A549 (cell line): ENCODE measurements at regions not wholly inside any gene's neighbourhood (a gene's known extent, or its start where the extent isn't known, plus 50 kb on each side); places are given as distances from the start of the nearest gene placed in this dataset.

Experiments used
- ATAC-seq, 2 experiments: fragments of 200-7000 bp in 1 of 2; fragments of >200 bp in 1 of 2; cut with Nextera tagmentation in 1 of 2; cut with Tn5 transposase in 1 of 2; 3 replicates each; pipeline versions ENCODE4 v1.8.0 to v1.9.1; 2018 to 2020; ENCODE audit warnings: mild to moderate bottlenecking in 1 of 2, moderate library complexity in 1 of 2
- CTCF ChIA-PET: fragments of 300-600 bp; sonication (Branson Sonifier 250); formaldehyde crosslinking; extraction: SDS; loops from one replicate; lab custom pipeline; 2021; ENCODE audit warnings: antibody characterized with exemption, inconsistent platforms; lab: Yijun Ruan, JAX
- POLR2A ChIA-PET: fragments of 350-600 bp; formaldehyde crosslinking; extraction: SDS; loops from one replicate; lab custom pipeline; 2021; ENCODE audit warnings: antibody characterized with exemption, inconsistent platforms; lab: Yijun Ruan, JAX
- DNase-seq, 2 experiments: peaks; one replicate each; pipeline versions ENCODE4 v3.0.0 to v3.0.0-alpha.2; 2011 to 2016; ENCODE audit warnings: low read depth in 1 of 2, low spot score in 1 of 2
- FAIRE-seq: peaks from 2 replicates; lab custom pipeline; 2011; peaks lifted over from hg19 to GRCh38; lab: Jason Lieb, UNC
- H3K27ac ChIP-seq, 2 experiments: fragments of >200 bp; sonication (Bioruptor Twin); formaldehyde crosslinking; 3 replicates each; pipeline ENCODE4 v1.5.1; 2016 to 2017
- H3K4me1 ChIP-seq: fragments of >200 bp; sonication (Bioruptor Twin); formaldehyde crosslinking; 3 replicates; pipeline ENCODE4 v1.6.1; 2016
- H3K4me2 ChIP-seq: fragments of >200 bp; sonication (Bioruptor Twin); formaldehyde crosslinking; 3 replicates; pipeline ENCODE4 v1.6.1; 2016
- H3K4me3 ChIP-seq: fragments of >200 bp; sonication (Bioruptor Twin); formaldehyde crosslinking; 3 replicates; pipeline ENCODE4 v1.5.1; 2016
- H3K9me3 ChIP-seq: fragments of >200 bp; sonication (Bioruptor Twin); formaldehyde crosslinking; 3 replicates; pipeline ENCODE4 v1.6.1; 2016
- ATOH8 ChIP-seq: fragments of 250-450 bp; sonication (Bioruptor Pico); IDR thresholded peaks from 2 replicates; pipeline ENCODE4 v1.5.0; 2020; ENCODE audit warnings: low read depth, mild to moderate bottlenecking, moderate library complexity
- BCL3 ChIP-seq: fragments of >200 bp; sonication (Bioruptor Twin); formaldehyde crosslinking; IDR thresholded peaks from 3 replicates; pipeline ENCODE4 v1.6.1; 2016
- CBX2 ChIP-seq: fragments of 200-600 bp; sonication (generic); IDR thresholded peaks from 2 replicates; pipeline ENCODE4 v1.6.1; 2016; ENCODE audit warnings: low read depth, mild to moderate bottlenecking, borderline replicate concordance
- CEBPB ChIP-seq, 2 experiments: fragments of >200 bp in 1 of 2; sonication (Bioruptor Twin) in 1 of 2; formaldehyde crosslinking in 1 of 2; IDR thresholded peaks; 2 replicates each; pipeline ENCODE4 v1.6.1; 2012 to 2016
- CHD2 ChIP-seq: fragments of 150-350 bp; IDR thresholded peaks from 2 replicates; pipeline ENCODE4 v1.6.1; 2014; ENCODE audit warnings: low read length; ENCODE audit not compliant: partially characterized antibody
- CTCF ChIP-seq: fragments of >200 bp; sonication (Bioruptor Twin); formaldehyde crosslinking; IDR thresholded peaks from 3 replicates; pipeline ENCODE4 v1.5.1; 2016
- ESRRA ChIP-seq: fragments of 150-350 bp; IDR thresholded peaks from 2 replicates; pipeline ENCODE4 v1.6.1; 2014; ENCODE audit warnings: mild to moderate bottlenecking, low read length, borderline replicate concordance
- GATA3 ChIP-seq: IDR thresholded peaks from 2 replicates; pipeline ENCODE4 v1.6.1; 2012; ENCODE audit warnings: borderline replicate concordance
- HDAC2 ChIP-seq: fragments of 200-600 bp; sonication (generic); IDR thresholded peaks from 2 replicates; pipeline ENCODE4 v1.6.1; 2016
- HMGXB4 ChIP-seq: fragments of 250-450 bp; sonication (Bioruptor Pico); IDR thresholded peaks from 2 replicates; pipeline ENCODE4 v1.5.0; 2021; ENCODE audit warnings: mild to moderate bottlenecking, moderate library complexity, borderline replicate concordance
- HOXA7 ChIP-seq: fragments of 250-450 bp; sonication (Bioruptor Pico); IDR thresholded peaks from 2 replicates; pipeline ENCODE4 v1.5.0; 2020; ENCODE audit warnings: mild to moderate bottlenecking, moderate library complexity
- HOXB13 ChIP-seq: fragments of 250-450 bp; sonication (Bioruptor Pico); IDR thresholded peaks from 2 replicates; pipeline ENCODE4 v1.5.0; 2020; ENCODE audit warnings: low read depth, mild to moderate bottlenecking, moderate library complexity
- HOXB5 ChIP-seq: fragments of 250-450 bp; sonication (Bioruptor Pico); IDR thresholded peaks from 2 replicates; pipeline ENCODE4 v1.5.0; 2020; ENCODE audit warnings: mild to moderate bottlenecking, moderate library complexity
- JUNB ChIP-seq: fragments of >200 bp; sonication (Bioruptor Twin); formaldehyde crosslinking; IDR thresholded peaks from 2 replicates; pipeline ENCODE4 v1.6.1; 2016
- MAX ChIP-seq: IDR thresholded peaks from 2 replicates; pipeline ENCODE4 v1.6.1; 2012
- MYC ChIP-seq: IDR thresholded peaks from 2 replicates; pipeline ENCODE4 v1.6.1; 2012; ENCODE audit warnings: mild to moderate bottlenecking, inconsistent platforms, low read length, improper control_type of control experiment, borderline replicate concordance
- NR3C1 ChIP-seq: fragments of >200 bp; sonication (Bioruptor Twin); formaldehyde crosslinking; IDR thresholded peaks from 3 replicates; pipeline ENCODE4 v1.6.1; 2017
- PBX3 ChIP-seq: IDR thresholded peaks from 2 replicates; pipeline ENCODE4 v1.6.1; 2012
- RAD21 ChIP-seq, 2 experiments: fragments of >200 bp in 1 of 2; sonication (Bioruptor Twin) in 1 of 2; formaldehyde crosslinking in 1 of 2; IDR thresholded peaks in 1 of 2; conservative IDR thresholded peaks in 1 of 2; 2 replicates in 1 of 2; 3 replicates in 1 of 2; pipeline ENCODE4 v1.6.1; 2012 to 2018; ENCODE audit warnings: inconsistent platforms in 1 of 2
- REST ChIP-seq: fragments of 200-600 bp; sonication (generic); IDR thresholded peaks from 2 replicates; pipeline ENCODE4 v1.6.1; 2016; ENCODE audit warnings: antibody characterized with exemption, mild to moderate bottlenecking, moderate library complexity
- SREBF2 ChIP-seq: fragments of 450-650 bp; IDR thresholded peaks from 2 replicates; pipeline ENCODE4 v1.6.1; 2014; ENCODE audit warnings: mild to moderate bottlenecking, moderate library complexity
- WGBS: methylation state at CpG from one replicate; pipeline ENCODE4 v1.1.6; 2017; ENCODE audit errors: missing lambda C conversion rate; 5-methylcytosine and 5-hydroxymethylcytosine counted together

GRCh38 chr2:129192841-129193253 is 786.6 kb upstream of the RAB6C start (continued):
- TF ChIP-seq PBX3 = no peak
- TF ChIP-seq CTCF = no peak
- no peak for TF ChIP-seq CEBPB (IDR thresholded peaks at IDR 0.05)

- WGBS = 2% methylated on average over 4 of the region's 4 CpGs
- TF ChIP-seq MYC (no peak), HOXB13 (CRISPR knock-in tag) (no peak), REST (no peak), CBX2 (no peak), HMGXB4 (CRISPR knock-in tag) (no peak), HOXB5 (no peak), RAD21 (conservative IDR thresholded peaks at IDR 0.05 in 1 of 2, IDR thresholded peaks at IDR 0.05 in 1 of 2) (0 out of 5 replicates have a peak, but pooled peaks of 1 of the 2 experiments have one; percentile 10)
- TF ChIP-seq, all 56 proteins: peak for 1
- ATAC-seq = no peak
- no peak for FAIRE-seq
- H3K9me3 ChIP-seq = no peaks in the 10 kb centered on the region
- peak in 1 of 2 experiments; percentile 10 for DNase-seq
- H3K4me1 ChIP-seq = no peaks in the 10 kb centered on the region
- no peak overlapping the region for H3K4me3 ChIP-seq
- POLR2A ChIA-PET = no interaction called here
- CTCF ChIA-PET = no interaction called here
- H3K27ac ChIP-seq = no peak overlapping the region
- H3K4me2 ChIP-seq = no peak overlapping the region
Observed at GRCh38 chr2:129193961-129194360, 785.5 kb upstream of the RAB6C start.

- TF ChIP-seq MAX = no peak
- TF ChIP-seq NR3C1 = no peak
- no peak for TF ChIP-seq HOXA7
- no peak for TF ChIP-seq BCL3
- no peak for TF ChIP-seq PBX3
- no peak for TF ChIP-seq ATOH8
- TF ChIP-seq CHD2 = no peak
- no peak for TF ChIP-seq GATA3
- no peak for TF ChIP-seq SREBF2
- TF ChIP-seq JUNB = no peak
- TF ChIP-seq HDAC2 = no peak
- no peak for TF ChIP-seq MYC
- TF ChIP-seq ESRRA = no peak
- Histone ChIP-seq H3K4me3 (no peak overlapping the region), H3K4me2 (no peak overlapping the region), H3K4me1 (no peaks in the 10 kb centered on the region), H3K9me3 (no peaks in the 10 kb centered on the region), H3K27ac (no peak overlapping the region)
- 42% methylated on average over 5 of the region's 5 CpGs for WGBS
- DNase-seq (no peak), ATAC-seq (no peak), FAIRE-seq (no peak)
- POLR2A ChIA-PET = no interaction called here
- CTCF ChIA-PET = no interaction called here
Observed at GRCh38 chr2:129199501-129199900, 780.0 kb upstream of the RAB6C start.
